GM12878 (cell line): ENCODE measurements at regions not wholly inside any gene's neighbourhood (a gene's known extent, or its start where the extent isn't known, plus 50 kb on each side); places are given as distances from the start of the nearest gene placed in this dataset.

Experiments
- ATAC-seq: fragments of 200-7000 bp; cut with Tn5 transposase; 3 replicates; pipeline ENCODE4 v1.9.1; 2020; ENCODE audit warnings: mild to moderate bottlenecking, moderate library complexity
- BruUV-seq: library from RNA; stranded (reverse); fragments of 400-500 nt; replicated peaks from 2 replicates; lab custom pipeline; 2021; lab: Mats Ljungman, UMichigan
- CTCF ChIA-PET: fragments of 300-600 bp; sonication (Branson Sonifier 250); formaldehyde crosslinking; extraction: SDS; loops from one replicate; lab custom pipeline; 2021; ENCODE audit warnings: inconsistent platforms; lab: Yijun Ruan, JAX
- POLR2A ChIA-PET: fragments of 350-600 bp; formaldehyde crosslinking; extraction: SDS; loops from one replicate; lab custom pipeline; 2021; ENCODE audit warnings: inconsistent platforms; lab: Charles Lee
- RAD21 ChIA-PET: fragments of 300-600 bp; sonication (Branson Sonifier 250); formaldehyde crosslinking; loops from one replicate; lab custom pipeline; 2023; ENCODE audit warnings: antibody characterized with exemption; ENCODE audit not compliant: unreplicated experiment; lab: Charles Lee
- SMC1A ChIA-PET: fragments of 300-600 bp; sonication (Branson Sonifier 250); formaldehyde crosslinking; loops from one replicate; lab custom pipeline; 2023; ENCODE audit not compliant: unreplicated experiment, uncharacterized antibody; lab: Charles Lee
- DNase-seq: peaks from one replicate; pipeline ENCODE4 v3.0.0-alpha.2; 2011; ENCODE audit warnings: low read depth, low spot score
- FAIRE-seq: peaks from 3 replicates; lab custom pipeline; 2011; peaks lifted over from hg19 to GRCh38; lab: Jason Lieb, UNC
- H2AFZ ChIP-seq: 2 replicates; pipeline ENCODE4 v1.6.0; 2011; ENCODE audit warnings: low read depth, low read length, control low read depth; ENCODE audit not compliant: control insufficient read depth
- H3K27ac ChIP-seq: 2 replicates; pipeline ENCODE4 v1.5.1; 2011; ENCODE audit warnings: control low read depth; ENCODE audit not compliant: control insufficient read depth, insufficient read depth
- H3K27me3 ChIP-seq, 2 experiments: replicated peaks in 1 of 2; 2 replicates each; pipeline versions ENCODE4 v1.6.0 to v1.6.1; 2011; ENCODE audit warnings: low read length in 1 of 2; ENCODE audit not compliant: control insufficient read depth in 2 of 2, insufficient read depth in 2 of 2
- H3K36me3 ChIP-seq, 2 experiments: 2 replicates each; pipeline ENCODE4 v1.5.1; 2011; ENCODE audit warnings: low read length in 1 of 2; ENCODE audit not compliant: control insufficient read depth in 2 of 2, insufficient read depth in 2 of 2
- H3K4me1 ChIP-seq: 2 replicates; pipeline ENCODE4 v1.6.1; 2011; ENCODE audit warnings: mild to moderate bottlenecking, low read length, moderate library complexity, mixed read lengths; ENCODE audit not compliant: control insufficient read depth, insufficient read depth
- H3K4me2 ChIP-seq: 2 replicates; pipeline ENCODE4 v1.6.0; 2011; ENCODE audit warnings: control low read depth; ENCODE audit not compliant: control insufficient read depth, insufficient read depth
- H3K4me3 ChIP-seq: fragments of 200-600 bp; sonication (generic); 2 replicates; pipeline ENCODE4 v1.5.1; 2016
- H3K79me2 ChIP-seq: 2 replicates; pipeline ENCODE4 v1.6.0; 2011; ENCODE audit warnings: low read length; ENCODE audit not compliant: control insufficient read depth, insufficient read depth
- H3K9ac ChIP-seq: 2 replicates; pipeline ENCODE4 v1.8.0; 2011; ENCODE audit warnings: low read length, control low read depth, mixed read lengths; ENCODE audit not compliant: control insufficient read depth, insufficient read depth
- H3K9me3 ChIP-seq: replicated peaks from 3 replicates; pipeline ENCODE4 v1.5.1; 2011; ENCODE audit warnings: mild to moderate bottlenecking, low read length; ENCODE audit not compliant: control insufficient read depth, insufficient read depth
- H4K20me1 ChIP-seq: 2 replicates; pipeline ENCODE4 v1.6.0; 2011; ENCODE audit not compliant: control insufficient read depth, insufficient read depth
- CBX3 ChIP-seq: fragments of 200-600 bp; sonication (generic); IDR thresholded peaks from 2 replicates; pipeline ENCODE4 v1.6.1; 2016; ENCODE audit warnings: low read depth, borderline replicate concordance
- HDAC2 ChIP-seq: fragments of 200-600 bp; sonication (generic); IDR thresholded peaks from 2 replicates; pipeline ENCODE4 v1.6.1; 2017
- IKZF1 ChIP-seq: fragments of 450-650 bp; conservative IDR thresholded peaks from 2 replicates; pipeline ENCODE4 v1.6.1; 2017; ENCODE audit warnings: antibody characterized with exemption, mild to moderate bottlenecking
- MTA2 ChIP-seq: fragments of 450-650 bp; IDR thresholded peaks from 2 replicates; pipeline ENCODE4 v1.6.1; 2016; ENCODE audit warnings: low read depth, mild to moderate bottlenecking, moderate library complexity
- PAX8 ChIP-seq: fragments of 450-650 bp; IDR thresholded peaks from 2 replicates; pipeline ENCODE4 v1.6.1; 2017; ENCODE audit warnings: mild to moderate bottlenecking, moderate library complexity
- RFX5 ChIP-seq: IDR thresholded peaks from 2 replicates; pipeline ENCODE4 v1.6.1; 2011; ENCODE audit warnings: low read depth, low read length, improper control_type of control experiment
- SREBF1 ChIP-seq: IDR thresholded peaks from 2 replicates; pipeline ENCODE4 v1.6.1; 2012; ENCODE audit warnings: mild to moderate bottlenecking, low read length
- SUPT20H ChIP-seq: IDR thresholded peaks from 2 replicates; pipeline ENCODE4 v1.6.1; 2011; ENCODE audit warnings: low read depth, mild to moderate bottlenecking, low read length, moderate library complexity, borderline replicate concordance; ENCODE audit not compliant: control insufficient read depth
- SUZ12 ChIP-seq: fragments of 200-600 bp; sonication (generic); IDR thresholded peaks from one replicate; pipeline ENCODE4 v1.6.1; 2018; ENCODE audit warnings: antibody characterized with exemption, mild to moderate bottlenecking; ENCODE audit not compliant: unreplicated experiment
- ZNF274 ChIP-seq: IDR thresholded peaks from one replicate; pipeline ENCODE4 v1.8.0; 2011; ENCODE audit not compliant: insufficient read length, insufficient read depth
- ZZZ3 ChIP-seq: IDR thresholded peaks from 2 replicates; pipeline ENCODE4 v1.6.1; 2011; ENCODE audit warnings: low read depth; ENCODE audit not compliant: control insufficient read depth, insufficient read length
- WGBS: methylation state at CpG from one replicate; pipeline ENCODE4 v1.1.6; 2016; ENCODE audit warnings: low lambda C conversion rate; ENCODE audit not compliant: insufficient replicate concordance, insufficient coverage; ENCODE audit errors: missing lambda C conversion rate; 5-methylcytosine and 5-hydroxymethylcytosine counted together
- in situ Hi-C: fragments of 300-500 bp; cut with MboI; formaldehyde crosslinking; loops from 9 replicates; pipeline ENCODE4 v1.14.3; 2018; ENCODE audit warnings: mixed read lengths
- intact Hi-C: fragments of 100-400 bp; cut with micrococcal nuclease; formaldehyde crosslinking; loops from one replicate; pipeline ENCODE4 v1.14.2; 2022; ENCODE audit not compliant: unreplicated experiment
- TF ChIP-seq, protein P1 (sequence below): fragments of 450-650 bp; IDR thresholded peaks from 2 replicates; pipeline ENCODE4 v1.6.1; 2017; ENCODE audit warnings: mild to moderate bottlenecking, moderate library complexity
- TF ChIP-seq, protein P2 (sequence below): fragments of 450-650 bp; IDR thresholded peaks from 2 replicates; pipeline ENCODE4 v1.6.1; 2017; ENCODE audit warnings: mild to moderate bottlenecking, low read depth, inconsistent platforms; ENCODE audit not compliant: poor library complexity, severe bottlenecking
- TF ChIP-seq, protein P3 (sequence below): fragments of 450-650 bp; formaldehyde crosslinking; IDR thresholded peaks from 2 replicates; pipeline ENCODE4 v1.4.0; 2020; ENCODE audit warnings: mild to moderate bottlenecking, moderate library complexity

DNA sequence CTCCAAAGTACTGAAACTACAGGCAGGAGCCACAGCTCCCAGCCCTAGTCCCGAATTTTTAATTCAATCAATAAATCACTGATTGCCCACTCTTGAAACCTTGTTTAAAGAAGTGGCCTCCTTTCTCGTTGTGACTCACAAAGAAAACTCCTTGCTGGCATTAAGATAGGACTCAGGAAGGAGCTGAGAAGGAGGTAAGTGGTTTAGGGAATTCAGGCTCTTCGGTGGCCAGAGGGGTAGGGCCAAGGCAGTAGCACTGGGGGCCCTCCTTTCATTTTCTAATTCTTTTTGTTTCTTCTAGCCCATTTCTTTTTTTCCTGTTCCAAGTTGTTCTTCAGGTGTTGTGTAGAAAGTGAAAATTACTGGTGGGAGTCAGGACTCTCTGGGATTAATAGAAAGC is 86.2 kb upstream of the OR9Q1 start (continued):
- TF ChIP-seq, protein P1, sequence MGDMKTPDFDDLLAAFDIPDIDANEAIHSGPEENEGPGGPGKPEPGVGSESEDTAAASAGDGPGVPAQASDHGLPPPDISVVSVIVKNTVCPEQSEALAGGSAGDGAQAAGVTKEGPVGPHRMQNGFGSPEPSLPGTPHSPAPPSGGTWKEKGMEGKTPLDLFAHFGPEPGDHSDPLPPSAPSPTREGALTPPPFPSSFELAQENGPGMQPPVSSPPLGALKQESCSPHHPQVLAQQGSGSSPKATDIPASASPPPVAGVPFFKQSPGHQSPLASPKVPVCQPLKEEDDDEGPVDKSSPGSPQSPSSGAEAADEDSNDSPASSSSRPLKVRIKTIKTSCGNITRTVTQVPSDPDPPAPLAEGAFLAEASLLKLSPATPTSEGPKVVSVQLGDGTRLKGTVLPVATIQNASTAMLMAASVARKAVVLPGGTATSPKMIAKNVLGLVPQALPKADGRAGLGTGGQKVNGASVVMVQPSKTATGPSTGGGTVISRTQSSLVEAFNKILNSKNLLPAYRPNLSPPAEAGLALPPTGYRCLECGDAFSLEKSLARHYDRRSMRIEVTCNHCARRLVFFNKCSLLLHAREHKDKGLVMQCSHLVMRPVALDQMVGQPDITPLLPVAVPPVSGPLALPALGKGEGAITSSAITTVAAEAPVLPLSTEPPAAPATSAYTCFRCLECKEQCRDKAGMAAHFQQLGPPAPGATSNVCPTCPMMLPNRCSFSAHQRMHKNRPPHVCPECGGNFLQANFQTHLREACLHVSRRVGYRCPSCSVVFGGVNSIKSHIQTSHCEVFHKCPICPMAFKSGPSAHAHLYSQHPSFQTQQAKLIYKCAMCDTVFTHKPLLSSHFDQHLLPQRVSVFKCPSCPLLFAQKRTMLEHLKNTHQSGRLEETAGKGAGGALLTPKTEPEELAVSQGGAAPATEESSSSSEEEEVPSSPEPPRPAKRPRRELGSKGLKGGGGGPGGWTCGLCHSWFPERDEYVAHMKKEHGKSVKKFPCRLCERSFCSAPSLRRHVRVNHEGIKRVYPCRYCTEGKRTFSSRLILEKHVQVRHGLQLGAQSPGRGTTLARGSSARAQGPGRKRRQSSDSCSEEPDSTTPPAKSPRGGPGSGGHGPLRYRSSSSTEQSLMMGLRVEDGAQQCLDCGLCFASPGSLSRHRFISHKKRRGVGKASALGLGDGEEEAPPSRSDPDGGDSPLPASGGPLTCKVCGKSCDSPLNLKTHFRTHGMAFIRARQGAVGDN = no peak
- TF ChIP-seq ZNF274 (no peak), RFX5 (no peak)
- TF ChIP-seq, all 136 proteins: peak for 0

GRCh38 chr11:57938351-57938750 is 85.3 kb upstream of the OR9Q1 start:
- CTCF ChIA-PET = no interaction called here
- TF ChIP-seq IKZF1 = no peak
- TF ChIP-seq SUZ12 = no peak
- TF ChIP-seq ZZZ3 = no peak
- no peak for TF ChIP-seq CBX3
- no peak for TF ChIP-seq HDAC2
- TF ChIP-seq SREBF1 = no peak
- TF ChIP-seq, protein P2, sequence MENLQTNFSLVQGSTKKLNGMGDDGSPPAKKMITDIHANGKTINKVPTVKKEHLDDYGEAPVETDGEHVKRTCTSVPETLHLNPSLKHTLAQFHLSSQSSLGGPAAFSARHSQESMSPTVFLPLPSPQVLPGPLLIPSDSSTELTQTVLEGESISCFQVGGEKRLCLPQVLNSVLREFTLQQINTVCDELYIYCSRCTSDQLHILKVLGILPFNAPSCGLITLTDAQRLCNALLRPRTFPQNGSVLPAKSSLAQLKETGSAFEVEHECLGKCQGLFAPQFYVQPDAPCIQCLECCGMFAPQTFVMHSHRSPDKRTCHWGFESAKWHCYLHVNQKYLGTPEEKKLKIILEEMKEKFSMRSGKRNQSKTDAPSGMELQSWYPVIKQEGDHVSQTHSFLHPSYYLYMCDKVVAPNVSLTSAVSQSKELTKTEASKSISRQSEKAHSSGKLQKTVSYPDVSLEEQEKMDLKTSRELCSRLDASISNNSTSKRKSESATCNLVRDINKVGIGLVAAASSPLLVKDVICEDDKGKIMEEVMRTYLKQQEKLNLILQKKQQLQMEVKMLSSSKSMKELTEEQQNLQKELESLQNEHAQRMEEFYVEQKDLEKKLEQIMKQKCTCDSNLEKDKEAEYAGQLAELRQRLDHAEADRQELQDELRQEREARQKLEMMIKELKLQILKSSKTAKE = no peak
- no peak for TF ChIP-seq MTA2
- TF ChIP-seq, protein P3, sequence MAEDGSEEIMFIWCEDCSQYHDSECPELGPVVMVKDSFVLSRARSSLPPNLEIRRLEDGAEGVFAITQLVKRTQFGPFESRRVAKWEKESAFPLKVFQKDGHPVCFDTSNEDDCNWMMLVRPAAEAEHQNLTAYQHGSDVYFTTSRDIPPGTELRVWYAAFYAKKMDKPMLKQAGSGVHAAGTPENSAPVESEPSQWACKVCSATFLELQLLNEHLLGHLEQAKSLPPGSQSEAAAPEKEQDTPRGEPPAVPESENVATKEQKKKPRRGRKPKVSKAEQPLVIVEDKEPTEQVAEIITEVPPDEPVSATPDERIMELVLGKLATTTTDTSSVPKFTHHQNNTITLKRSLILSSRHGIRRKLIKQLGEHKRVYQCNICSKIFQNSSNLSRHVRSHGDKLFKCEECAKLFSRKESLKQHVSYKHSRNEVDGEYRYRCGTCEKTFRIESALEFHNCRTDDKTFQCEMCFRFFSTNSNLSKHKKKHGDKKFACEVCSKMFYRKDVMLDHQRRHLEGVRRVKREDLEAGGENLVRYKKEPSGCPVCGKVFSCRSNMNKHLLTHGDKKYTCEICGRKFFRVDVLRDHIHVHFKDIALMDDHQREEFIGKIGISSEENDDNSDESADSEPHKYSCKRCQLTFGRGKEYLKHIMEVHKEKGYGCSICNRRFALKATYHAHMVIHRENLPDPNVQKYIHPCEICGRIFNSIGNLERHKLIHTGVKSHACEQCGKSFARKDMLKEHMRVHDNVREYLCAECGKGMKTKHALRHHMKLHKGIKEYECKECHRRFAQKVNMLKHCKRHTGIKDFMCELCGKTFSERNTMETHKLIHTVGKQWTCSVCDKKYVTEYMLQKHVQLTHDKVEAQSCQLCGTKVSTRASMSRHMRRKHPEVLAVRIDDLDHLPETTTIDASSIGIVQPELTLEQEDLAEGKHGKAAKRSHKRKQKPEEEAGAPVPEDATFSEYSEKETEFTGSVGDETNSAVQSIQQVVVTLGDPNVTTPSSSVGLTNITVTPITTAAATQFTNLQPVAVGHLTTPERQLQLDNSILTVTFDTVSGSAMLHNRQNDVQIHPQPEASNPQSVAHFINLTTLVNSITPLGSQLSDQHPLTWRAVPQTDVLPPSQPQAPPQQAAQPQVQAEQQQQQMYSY = no peak
- no peak for TF ChIP-seq SUPT20H
- TF ChIP-seq PAX8 = no peak
- TF ChIP-seq, all 136 proteins: peak for 0
- Histone ChIP-seq H3K36me3 (no peaks in the 10 kb centered on the region), H4K20me1 (no peaks in the 10 kb centered on the region), H3K79me2 (no peaks in the 10 kb centered on the region), H3K4me3 (no peak overlapping the region), H3K27me3 (peaks cover 0 to 2% of the 10 kb centered on the region in 2 experiments; a peak in 1 of 4 replicates), H3K9ac (no peak overlapping the region), H3K4me1 (no peaks in the 10 kb centered on the region), H3K9me3 (no peaks in the 10 kb centered on the region), H3K27ac (no peak overlapping the region), H2AFZ (no peak overlapping the region), H3K4me2 (no peak overlapping the region)
- SMC1A ChIA-PET = no interaction called here
- 16% methylated on average over 3 of the region's 3 CpGs for WGBS
- RAD21 ChIA-PET = no interaction called here
- POLR2A ChIA-PET = no interaction called here
- no peak for DNase-seq
- intact Hi-C loops = no loop called here
- in situ Hi-C loops = no loop called here
- FAIRE-seq = no peak
- BruUV-seq = no TSS peak
- ATAC-seq = no peak
